GM10248 (cell line): ENCODE measurements at regions not wholly inside any gene's neighbourhood (a gene's known extent, or its start where the extent isn't known, plus 50 kb on each side); places are given as distances from the start of the nearest gene placed in this dataset.

Experiments used
- CTCF ChIA-PET: fragments of 300-600 bp; sonication (Branson Sonifier 250); formaldehyde crosslinking; extraction: SDS; loops from one replicate; lab custom pipeline; 2021; ENCODE audit warnings: antibody characterized with exemption; lab: Yijun Ruan, JAX
- POLR2A ChIA-PET: fragments of 350-650 bp; sonication (Branson Sonifier 250); formaldehyde crosslinking; extraction: SDS; loops from one replicate; lab custom pipeline; 2020; ENCODE audit warnings: antibody characterized with exemption; lab: Yijun Ruan, JAX
- DNase-seq: peaks from one replicate; pipeline ENCODE4 v3.0.0; 2012; ENCODE audit errors: extremely low spot score
- CTCF ChIP-seq: IDR thresholded peaks from 2 replicates; pipeline ENCODE4 v1.5.1; 2012; ENCODE audit warnings: mild to moderate bottlenecking, low read depth; ENCODE audit errors: extremely low read depth, missing control alignments, control extremely low read depth

- no peak for TF ChIP-seq CTCF
- ChIA-PET POLR2A (no interaction called here), CTCF (no interaction called here)
- no peak for DNase-seq
These were observed 585.7 kb upstream of the TMEM132C start for GRCh38 chr12:127681151-127681754.

GRCh38 chr12:127685491-127685890 lies 581.5 kb upstream of the TMEM132C start:
- DNase-seq = no peak
- ChIA-PET POLR2A (no interaction called here), CTCF (no interaction called here)
- no peak for TF ChIP-seq CTCF

GRCh38 chr12:127685931-127686330 lies 581.0 kb upstream of the TMEM132C start:
- no peak for TF ChIP-seq CTCF
- POLR2A ChIA-PET = no interaction called here
- CTCF ChIA-PET = interaction anchor here (1.1 kb wide), 1 partner anchor 8 kb away, joined by 4 read pairs; no protein-coding TSS in a partner anchor
- DNase-seq = no peak

- ChIA-PET CTCF (interaction anchor here (1.1 kb wide), 1 partner anchor 10 kb away, joined by 4 read pairs; no protein-coding TSS in a partner anchor), POLR2A (no interaction called here)
- no peak for TF ChIP-seq CTCF
- no peak for DNase-seq
These were observed 579.8 kb upstream of the TMEM132C start for GRCh38 chr12:127687181-127687580.

- TF ChIP-seq CTCF = no peak
- ChIA-PET POLR2A (no interaction called here), CTCF (no interaction called here)
- DNase-seq = no peak
These were observed 578.0 kb upstream of the TMEM132C start for GRCh38 chr12:127688906-127689428.

GRCh38 chr12:127690161-127690560 lies 576.8 kb upstream of the TMEM132C start:
- ChIA-PET POLR2A (no interaction called here), CTCF (no interaction called here)
- no peak for TF ChIP-seq CTCF
- DNase-seq = no peak

- POLR2A ChIA-PET = no interaction called here
- DNase-seq = no peak
- TF ChIP-seq CTCF = no peak
- CTCF ChIA-PET = no interaction called here
These were observed 570.0 kb upstream of the TMEM132C start for GRCh38 chr12:127696963-127697362.
